ENCODE measurements at regions not wholly inside any gene's neighbourhood (a gene's known extent, or its start where the extent isn't known, plus 50 kb on each side); places are given as distances from the start of the nearest gene placed in this dataset.

- H3K4me1 ChIP-seq (ENCODE audit: control insufficient read depth, insufficient read depth, low read length) = no peaks in the 10 kb centered on the region
- TF ChIP-seq ZNF311 (tag by site-specific recombination; IDR thresholded peaks at IDR 0.05; ENCODE audit: borderline replicate concordance) = no peak
- no peak for TF ChIP-seq ZNF692 (tag by site-specific recombination; IDR thresholded peaks at IDR 0.05)
- no peak for TF ChIP-seq SCRT2 (tag by site-specific recombination; IDR thresholded peaks at IDR 0.05)
- no peak for TF ChIP-seq ZBTB44 (tag by site-specific recombination; IDR thresholded peaks at IDR 0.05)
- no peak for TF ChIP-seq ZNF645 (tag by site-specific recombination; IDR thresholded peaks at IDR 0.05)
- TF ChIP-seq ZNF266 (tag by site-specific recombination; IDR thresholded peaks at IDR 0.05; ENCODE audit: low read depth) = no peak
- no peak for TF ChIP-seq ZNF433 (tag by site-specific recombination; IDR thresholded peaks at IDR 0.05; ENCODE audit: low read depth)
- TF ChIP-seq ZNF362 (tag by site-specific recombination; IDR thresholded peaks at IDR 0.05) = no peak
- no peak for TF ChIP-seq ZNF37A (tag by site-specific recombination; IDR thresholded peaks at IDR 0.05)
- no peak for TF ChIP-seq ZNF211 (tag by site-specific recombination; IDR thresholded peaks at IDR 0.05; ENCODE audit: low read depth)
- no peaks in the 10 kb centered on the region for H3K36me3 ChIP-seq (ENCODE audit: control insufficient read depth in 2 of 2, insufficient read depth in 1 of 2, low read length in 2 of 2)
- H3K27ac ChIP-seq (ENCODE audit: extremely low read depth, low read depth, low read length) = no peak overlapping the region
- no peak overlapping the region for H3K4me3 ChIP-seq (ENCODE audit: low read depth, low read length)
- CTCF ChIA-PET = interaction anchor here (0.6 to 1.3 kb wide), 2 partner anchors 22 to 286 kb away, joined by 4 to 7 read pairs; no protein-coding TSS in a partner anchor
- POLR2A ChIA-PET = no interaction called here
- no peaks in the 10 kb centered on the region for H3K9me3 ChIP-seq (ENCODE audit: control insufficient read depth, insufficient read depth, low read depth, low read length)
These were observed 777.7 kb upstream of the ACVR2A start for GRCh38 chr2:147067136-147067535.

- Histone ChIP-seq H3K4me3 (ENCODE audit: low read depth, low read length) (no peak overlapping the region), H3K9me3 (ENCODE audit: control insufficient read depth, insufficient read depth, low read depth, low read length) (no peaks in the 10 kb centered on the region), H3K36me3 (ENCODE audit: control insufficient read depth in 2 of 2, insufficient read depth in 1 of 2, low read length in 2 of 2) (no peaks in the 10 kb centered on the region), H3K27ac (ENCODE audit: extremely low read depth, low read depth, low read length) (no peak overlapping the region), H3K4me1 (ENCODE audit: control insufficient read depth, insufficient read depth, low read length) (no peaks in the 10 kb centered on the region)
- CTCF ChIA-PET = interaction anchor here (1.2 kb wide), 1 partner anchor 21 kb away, joined by 4 read pairs; no protein-coding TSS in a partner anchor
- POLR2A ChIA-PET = no interaction called here
- TF ChIP-seq ZNF140 (tag by site-specific recombination; IDR thresholded peaks at IDR 0.05) = no peak
These were observed 782.8 kb upstream of the ACVR2A start for GRCh38 chr2:147062073-147062472.

- ChIA-PET CTCF (interaction anchor here (1.5 kb wide), 1 partner anchor 16 kb away, joined by 4 read pairs; no protein-coding TSS in a partner anchor), POLR2A (no interaction called here)
- no peak overlapping the region for H3K27ac ChIP-seq (ENCODE audit: extremely low read depth, low read depth, low read length)
- TF ChIP-seq ZBTB1 (tag by site-specific recombination; IDR thresholded peaks at IDR 0.05) (no peak), ZFHX2 (tag by site-specific recombination; conservative IDR thresholded peaks at IDR 0.05) (no peak), ZNF530 (tag by site-specific recombination; IDR thresholded peaks at IDR 0.05; ENCODE audit: low read depth) (no peak), KLF7 (tag by site-specific recombination; IDR thresholded peaks at IDR 0.05; ENCODE audit: borderline replicate concordance) (no peak), ZBTB17 (tag by site-specific recombination; IDR thresholded peaks at IDR 0.05) (no peak), ZBTB8A (tag by site-specific recombination; IDR thresholded peaks at IDR 0.05) (no peak), ZFP37 (tag by site-specific recombination; IDR thresholded peaks at IDR 0.05) (no peak), BCL6B (tag by site-specific recombination; IDR thresholded peaks at IDR 0.05) (no peak), ZSCAN30 (tag by site-specific recombination; IDR thresholded peaks at IDR 0.05) (no peak), FEZF1 (tag by site-specific recombination; IDR thresholded peaks at IDR 0.05) (no peak), ATF2 (tag by site-specific recombination; IDR thresholded peaks at IDR 0.05; ENCODE audit: low read depth) (no peak), ZNF571 (tag by site-specific recombination; IDR thresholded peaks at IDR 0.05) (no peak)
- H3K36me3 ChIP-seq (ENCODE audit: control insufficient read depth in 2 of 2, insufficient read depth in 1 of 2, low read length in 2 of 2) = no peaks in the 10 kb centered on the region
- no peaks in the 10 kb centered on the region for H3K4me1 ChIP-seq (ENCODE audit: control insufficient read depth, insufficient read depth, low read length)
- no peak overlapping the region for H3K4me3 ChIP-seq (ENCODE audit: low read depth, low read length)
- H3K9me3 ChIP-seq (ENCODE audit: control insufficient read depth, insufficient read depth, low read depth, low read length) = no peaks in the 10 kb centered on the region
These were observed 783.6 kb upstream of the ACVR2A start for GRCh38 chr2:147061269-147061668.

All from HEK293 (cell line).